H1 (cell line): ENCODE measurements at regions not wholly inside any gene's neighbourhood (a gene's known extent, or its start where the extent isn't known, plus 50 kb on each side); places are given as distances from the start of the nearest gene placed in this dataset.

Source experiments
- MAFK ChIP-seq: IDR thresholded peaks from 2 replicates; pipeline ENCODE4 v1.6.1; 2012; ENCODE audit warnings: low read depth, mild to moderate bottlenecking, improper control_type of control experiment, low read length
- POU5F1 ChIP-seq: IDR thresholded peaks from 2 replicates; pipeline ENCODE4 v1.6.1; 2011; ENCODE audit warnings: low read depth, mild to moderate bottlenecking, low read length, moderate library complexity
- TEAD4 ChIP-seq: IDR thresholded peaks from 2 replicates; pipeline ENCODE4 v1.6.1; 2012; ENCODE audit warnings: low read depth, low read length, inconsistent platforms, mixed read lengths
- TF ChIP-seq, protein P1 (sequence below): IDR thresholded peaks from 2 replicates; pipeline ENCODE4 v1.6.1; 2011; ENCODE audit warnings: low read length, improper control_type of control experiment

DNA sequence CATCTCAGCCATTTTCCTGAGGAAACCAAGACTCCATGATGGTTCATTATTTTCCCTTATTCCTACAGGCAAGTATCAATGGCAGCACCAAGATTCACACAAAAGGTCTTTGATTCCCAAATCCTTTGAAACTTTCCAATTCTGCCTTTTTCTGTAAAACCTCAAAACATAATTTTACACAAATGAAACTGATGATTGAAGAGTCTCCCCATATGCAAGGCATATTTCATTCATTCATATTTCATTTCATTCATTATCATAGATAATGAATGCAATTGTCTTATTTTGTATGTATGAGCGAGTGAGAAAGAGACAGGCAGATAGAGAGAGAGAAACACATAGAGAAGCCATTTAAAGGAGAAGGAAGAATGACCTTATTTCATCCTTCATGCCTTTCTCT lies 172.8 kb downstream of the BTG1 start (continued):
- TF ChIP-seq MAFK (no peak), POU5F1 (no peak), TEAD4 (no peak)
- TF ChIP-seq, protein P1, sequence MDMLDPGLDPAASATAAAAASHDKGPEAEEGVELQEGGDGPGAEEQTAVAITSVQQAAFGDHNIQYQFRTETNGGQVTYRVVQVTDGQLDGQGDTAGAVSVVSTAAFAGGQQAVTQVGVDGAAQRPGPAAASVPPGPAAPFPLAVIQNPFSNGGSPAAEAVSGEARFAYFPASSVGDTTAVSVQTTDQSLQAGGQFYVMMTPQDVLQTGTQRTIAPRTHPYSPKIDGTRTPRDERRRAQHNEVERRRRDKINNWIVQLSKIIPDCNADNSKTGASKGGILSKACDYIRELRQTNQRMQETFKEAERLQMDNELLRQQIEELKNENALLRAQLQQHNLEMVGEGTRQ: no peak
